ENCODE measurements at regions not wholly inside any gene's neighbourhood (a gene's known extent, or its start where the extent isn't known, plus 50 kb on each side); places are given as distances from the start of the nearest gene placed in this dataset.

DNA sequence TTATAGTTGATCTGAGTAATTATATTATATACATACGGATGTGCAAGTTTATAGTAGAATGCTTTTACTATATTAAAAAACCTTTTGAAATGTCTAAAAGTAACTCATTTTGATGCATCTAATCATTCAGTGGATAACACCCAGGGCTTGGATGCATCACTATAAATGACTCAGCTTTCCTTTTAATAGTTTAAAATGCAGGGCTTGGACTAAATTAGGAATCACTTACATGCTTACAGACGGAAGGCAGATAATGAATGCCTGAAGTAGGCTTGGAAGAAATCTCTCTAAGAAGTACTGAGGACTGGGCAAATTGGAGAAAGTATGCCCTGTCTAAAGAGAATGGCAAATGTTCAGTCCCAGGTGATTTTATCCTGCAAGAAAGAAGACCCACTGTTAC, 362.5 kb upstream of the CCNH start:
- Histone ChIP-seq H3K36me3 (ENCODE audit: insufficient read depth, low read length) (no peaks in the 10 kb centered on the region), H3K27me3 (ENCODE audit: insufficient read depth, low read length, poor library complexity, severe bottlenecking) (no peaks in the 10 kb centered on the region), H3K9me3 (ENCODE audit: low read length) (no peaks in the 10 kb centered on the region), H3K4me3 (ENCODE audit: low read length) (no peak overlapping the region), H3K27ac (ENCODE audit: low read depth, low read length) (no peak overlapping the region), H3K4me1 (ENCODE audit: insufficient read depth, low read length) (no peaks in the 10 kb centered on the region)
- peaks cover 6 to 36% of the 10 kb centered on the region in 2 donors for H3K27me3 Mint-ChIP-seq
- no peaks in the 10 kb centered on the region for H3K36me3 Mint-ChIP-seq
- H3K4me3 Mint-ChIP-seq = no peak overlapping the region
- H3K27ac Mint-ChIP-seq = no peak overlapping the region
- ChIA-PET CTCF (interaction anchor here (3.6 kb wide), 1 partner anchor 916 kb away, joined by 9 read pairs; no protein-coding TSS in a partner anchor), POLR2A (no interaction called here)
- H3K9me3 Mint-ChIP-seq = no peaks in the 10 kb centered on the region
- no peak for DNase-seq
- H3K4me1 Mint-ChIP-seq = no peaks in the 10 kb centered on the region

DNA sequence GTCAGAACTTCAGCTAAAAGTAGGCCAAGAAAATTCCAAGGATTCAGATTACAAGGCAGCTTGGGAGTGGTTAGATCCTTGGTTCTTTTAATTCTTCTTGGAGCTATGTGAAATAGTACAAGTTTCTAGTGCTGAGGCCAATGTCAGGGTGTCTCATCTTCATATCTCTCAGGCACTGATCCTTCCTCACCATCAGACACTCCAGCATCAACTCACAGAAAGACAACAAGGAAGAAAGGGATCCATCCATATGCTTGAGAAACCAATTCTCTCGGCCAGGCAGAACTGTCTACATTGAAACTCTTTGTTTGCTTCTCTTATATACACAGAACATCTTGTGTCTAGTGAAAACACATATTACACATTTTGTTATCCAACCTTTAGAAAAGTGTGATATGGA, 362.1 kb upstream of the CCNH start:
- no peak overlapping the region for H3K27ac Mint-ChIP-seq
- H3K4me3 Mint-ChIP-seq = no peak overlapping the region
- H3K9me3 Mint-ChIP-seq = no peaks in the 10 kb centered on the region
- no peaks in the 10 kb centered on the region for H3K9me3 ChIP-seq (ENCODE audit: low read length)
- ChIA-PET POLR2A (no interaction called here), CTCF (interaction anchor here (3.6 kb wide), 1 partner anchor 916 kb away, joined by 9 read pairs; no protein-coding TSS in a partner anchor)
- no peak overlapping the region for H3K27ac ChIP-seq (ENCODE audit: low read depth, low read length)
- no peaks in the 10 kb centered on the region for H3K27me3 ChIP-seq (ENCODE audit: insufficient read depth, low read length, poor library complexity, severe bottlenecking)
- no peaks in the 10 kb centered on the region for H3K36me3 ChIP-seq (ENCODE audit: insufficient read depth, low read length)
- H3K4me3 ChIP-seq (ENCODE audit: low read length) = no peak overlapping the region
- no peaks in the 10 kb centered on the region for H3K4me1 ChIP-seq (ENCODE audit: insufficient read depth, low read length)
- DNase-seq = no peak
- no peaks in the 10 kb centered on the region for H3K4me1 Mint-ChIP-seq
- H3K36me3 Mint-ChIP-seq = no peaks in the 10 kb centered on the region
- H3K27me3 Mint-ChIP-seq = peaks cover 6 to 39% of the 10 kb centered on the region in 2 donors

DNA sequence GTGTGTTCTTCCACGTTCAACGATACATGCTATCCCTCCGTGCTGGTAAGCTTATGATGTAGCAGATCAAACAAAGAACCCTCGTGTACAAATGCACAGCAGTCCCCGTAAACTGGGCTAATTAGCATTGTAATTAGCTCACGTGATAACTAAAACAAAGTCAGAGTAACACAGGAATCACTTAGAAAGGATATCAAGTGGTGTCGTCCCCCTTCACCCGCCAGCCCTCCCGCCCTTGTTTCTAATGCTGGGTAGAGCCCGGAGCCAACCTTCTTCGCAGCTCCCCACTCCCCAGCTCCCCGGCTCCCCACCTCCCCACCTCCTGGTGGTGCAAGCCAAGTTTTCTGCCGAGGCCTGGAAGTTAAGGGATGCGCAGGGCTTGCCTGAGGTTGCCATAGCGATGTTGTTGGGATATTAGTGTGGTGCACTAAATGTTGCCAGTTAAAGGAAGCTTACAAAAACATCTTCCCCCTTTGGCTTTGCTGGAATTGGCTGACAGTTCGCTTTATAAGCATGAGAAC, 357.9 kb upstream of the CCNH start:
- no peaks in the 10 kb centered on the region for H3K4me1 ChIP-seq (ENCODE audit: insufficient read depth, low read length)
- ChIA-PET POLR2A (no interaction called here), CTCF (interaction anchor here (0.7 to 1.7 kb wide), 2 partner anchors 10 to 920 kb away, joined by 3 to 5 read pairs; no protein-coding TSS in a partner anchor)
- H3K27me3 ChIP-seq (ENCODE audit: insufficient read depth, low read length, poor library complexity, severe bottlenecking) = no peaks in the 10 kb centered on the region
- no peak overlapping the region for H3K4me3 Mint-ChIP-seq
- peaks cover 0 to 1% (median 0%) of the 10 kb centered on the region in 5 donors for H3K9me3 Mint-ChIP-seq
- no peak overlapping the region for H3K4me3 ChIP-seq (ENCODE audit: low read length)
- H3K27ac Mint-ChIP-seq = no peak overlapping the region
- H3K4me1 Mint-ChIP-seq = no peaks in the 10 kb centered on the region
- no peak for DNase-seq
- H3K27ac ChIP-seq (ENCODE audit: low read depth, low read length) = no peak overlapping the region
- H3K36me3 Mint-ChIP-seq = no peaks in the 10 kb centered on the region
- H3K36me3 ChIP-seq (ENCODE audit: insufficient read depth, low read length) = no peaks in the 10 kb centered on the region
- H3K9me3 ChIP-seq (ENCODE audit: low read length) = no peaks in the 10 kb centered on the region
- H3K27me3 Mint-ChIP-seq = peaks cover 8 to 37% of the 10 kb centered on the region in 2 donors

DNA sequence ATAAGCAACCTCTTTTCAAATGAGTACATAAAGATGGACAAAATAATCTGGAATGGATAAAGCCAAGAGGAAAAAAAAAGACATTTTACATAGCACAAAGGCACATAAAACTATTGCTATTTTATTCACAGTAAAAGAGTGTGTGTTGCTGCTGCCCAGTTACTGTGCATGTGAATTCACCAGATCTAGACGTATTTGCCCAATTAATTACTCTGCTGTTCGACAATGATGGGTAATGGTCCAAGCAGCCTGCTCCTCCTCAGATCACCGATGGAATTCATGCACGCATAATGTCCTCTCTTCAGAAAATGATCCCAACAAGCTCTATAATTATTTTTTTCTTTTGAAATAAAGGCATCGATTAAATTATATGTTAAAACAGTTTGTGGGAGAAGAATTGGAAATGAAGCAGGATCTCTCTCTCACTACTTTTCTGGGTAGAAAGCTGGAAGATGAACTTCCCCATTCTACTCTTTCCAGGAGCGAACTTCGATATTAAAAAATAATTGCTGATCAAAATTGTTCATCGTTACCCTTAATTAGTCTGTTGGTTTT, 357.4 kb upstream of the CCNH start:
- peaks cover 0 to 1% (median 0%) of the 10 kb centered on the region in 5 donors for H3K9me3 Mint-ChIP-seq
- POLR2A ChIA-PET = no interaction called here
- Histone ChIP-seq H3K9me3 (ENCODE audit: low read length) (no peaks in the 10 kb centered on the region), H3K4me1 (ENCODE audit: insufficient read depth, low read length) (no peaks in the 10 kb centered on the region), H3K36me3 (ENCODE audit: insufficient read depth, low read length) (no peaks in the 10 kb centered on the region), H3K4me3 (ENCODE audit: low read length) (no peak overlapping the region), H3K27me3 (ENCODE audit: insufficient read depth, low read length, poor library complexity, severe bottlenecking) (no peaks in the 10 kb centered on the region), H3K27ac (ENCODE audit: low read depth, low read length) (no peak overlapping the region)
- H3K4me3 Mint-ChIP-seq = no peak overlapping the region
- no peak overlapping the region for H3K27ac Mint-ChIP-seq
- H3K36me3 Mint-ChIP-seq = no peaks in the 10 kb centered on the region
- peaks cover 8 to 34% of the 10 kb centered on the region in 2 donors for H3K27me3 Mint-ChIP-seq
- CTCF ChIA-PET = interaction anchor here (1.7 kb wide), 1 partner anchor 11 kb away, joined by 5 read pairs; no protein-coding TSS in a partner anchor
- no peaks in the 10 kb centered on the region for H3K4me1 Mint-ChIP-seq
- DNase-seq = no peak

DNA sequence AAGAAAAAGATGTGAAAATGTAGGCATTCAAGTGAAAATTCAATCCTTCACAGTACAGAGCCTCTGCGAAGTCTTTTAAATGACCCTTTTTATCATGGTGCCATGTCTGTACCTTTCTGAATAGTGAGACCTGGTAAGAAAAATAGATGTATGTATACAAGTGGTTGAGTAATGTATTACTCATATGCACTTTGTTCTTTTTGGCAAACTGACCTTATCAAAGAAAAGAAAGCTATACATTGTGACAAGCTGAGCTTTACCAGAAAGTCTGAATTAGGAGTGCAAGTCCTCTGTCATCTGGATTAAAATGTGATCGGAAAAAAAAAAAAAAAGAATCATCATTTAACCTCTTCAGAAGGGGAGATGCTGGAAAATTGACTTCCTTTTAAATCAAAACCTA, 356.4 kb upstream of the CCNH start:
- Histone ChIP-seq H3K4me1 (ENCODE audit: insufficient read depth, low read length) (no peaks in the 10 kb centered on the region), H3K27ac (ENCODE audit: low read depth, low read length) (no peak overlapping the region), H3K27me3 (ENCODE audit: insufficient read depth, low read length, poor library complexity, severe bottlenecking) (no peaks in the 10 kb centered on the region), H3K4me3 (ENCODE audit: low read length) (no peak overlapping the region), H3K9me3 (ENCODE audit: low read length) (no peaks in the 10 kb centered on the region), H3K36me3 (ENCODE audit: insufficient read depth, low read length) (no peaks in the 10 kb centered on the region)
- H3K27ac Mint-ChIP-seq = no peak overlapping the region
- H3K36me3 Mint-ChIP-seq = no peaks in the 10 kb centered on the region
- no peaks in the 10 kb centered on the region for H3K4me1 Mint-ChIP-seq
- DNase-seq = no peak
- peaks cover 6 to 28% of the 10 kb centered on the region in 2 donors for H3K27me3 Mint-ChIP-seq
- ChIA-PET POLR2A (no interaction called here), CTCF (interaction anchor here (1.0 kb wide), 1 partner anchor 12 kb away, joined by 7 read pairs; no protein-coding TSS in a partner anchor)
- H3K4me3 Mint-ChIP-seq = no peak overlapping the region
- peaks cover 0 to 1% (median 0%) of the 10 kb centered on the region in 5 donors for H3K9me3 Mint-ChIP-seq

DNA sequence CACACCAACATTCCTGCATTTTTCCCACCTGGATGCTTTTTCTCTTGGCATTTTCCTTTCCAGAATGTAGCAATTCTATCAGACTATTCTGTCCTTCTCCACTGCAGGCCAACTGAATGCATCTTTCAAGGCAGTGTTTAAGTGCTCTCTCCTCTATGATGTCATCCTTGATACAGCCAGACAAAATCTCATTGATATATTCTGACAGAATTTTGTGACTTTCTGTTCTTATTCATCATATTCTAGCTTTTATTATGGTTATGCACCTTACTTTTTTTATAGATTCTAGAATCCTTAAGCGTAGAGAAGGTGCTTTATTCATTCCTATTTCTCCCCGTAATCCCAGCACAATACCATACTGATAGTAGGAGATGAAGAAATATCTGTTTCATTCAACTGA, 355.5 kb upstream of the CCNH start:
- H3K4me1 ChIP-seq (ENCODE audit: insufficient read depth, low read length) = no peaks in the 10 kb centered on the region
- H3K27ac ChIP-seq (ENCODE audit: low read depth, low read length) = no peak overlapping the region
- Mint-ChIP-seq H3K4me1 (no peaks in the 10 kb centered on the region), H3K36me3 (no peaks in the 10 kb centered on the region), H3K4me3 (no peak overlapping the region), H3K9me3 (peaks cover 0 to 1% (median 0%) of the 10 kb centered on the region in 5 donors), H3K27ac (no peak overlapping the region), H3K27me3 (peaks cover 7 to 22% of the 10 kb centered on the region in 2 donors)
- DNase-seq = no peak
- ChIA-PET CTCF (no interaction called here), POLR2A (no interaction called here)
- no peaks in the 10 kb centered on the region for H3K36me3 ChIP-seq (ENCODE audit: insufficient read depth, low read length)
- H3K9me3 ChIP-seq (ENCODE audit: low read length) = no peaks in the 10 kb centered on the region
- no peak overlapping the region for H3K4me3 ChIP-seq (ENCODE audit: low read length)
- H3K27me3 ChIP-seq (ENCODE audit: insufficient read depth, low read length, poor library complexity, severe bottlenecking) = no peaks in the 10 kb centered on the region

DNA sequence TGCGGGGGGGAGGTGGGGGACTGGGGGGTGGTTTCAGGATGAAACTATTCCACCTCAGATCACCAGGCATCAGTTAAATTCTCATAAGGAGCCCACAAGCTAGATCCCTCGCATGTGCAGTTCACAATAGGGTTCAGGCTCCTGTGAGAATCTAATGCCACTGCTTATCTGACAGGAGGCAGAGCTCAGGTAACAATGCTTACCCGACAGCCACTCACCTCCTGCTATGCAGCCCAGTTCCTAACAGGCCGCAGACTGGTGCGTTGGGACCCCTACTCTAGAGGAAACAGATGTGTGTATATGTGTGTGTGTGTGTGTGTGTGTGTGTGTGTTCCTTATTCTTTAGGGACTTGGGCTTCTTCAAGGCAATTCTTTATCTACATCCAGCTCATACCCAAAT, 352.3 kb upstream of the CCNH start:
- Histone ChIP-seq H3K27ac (ENCODE audit: low read depth, low read length) (no peak overlapping the region), H3K27me3 (ENCODE audit: insufficient read depth, low read length, poor library complexity, severe bottlenecking) (no peaks in the 10 kb centered on the region), H3K36me3 (ENCODE audit: insufficient read depth, low read length) (no peaks in the 10 kb centered on the region), H3K9me3 (ENCODE audit: low read length) (no peaks in the 10 kb centered on the region), H3K4me3 (ENCODE audit: low read length) (no peak overlapping the region), H3K4me1 (ENCODE audit: insufficient read depth, low read length) (no peaks in the 10 kb centered on the region)
- no peaks in the 10 kb centered on the region for H3K4me1 Mint-ChIP-seq
- H3K27ac Mint-ChIP-seq = no peak overlapping the region
- H3K4me3 Mint-ChIP-seq = no peak overlapping the region
- H3K27me3 Mint-ChIP-seq = peaks cover 4 to 14% of the 10 kb centered on the region in 2 donors
- H3K36me3 Mint-ChIP-seq = no peaks in the 10 kb centered on the region
- H3K9me3 Mint-ChIP-seq = peaks cover 0 to 1% (median 0%) of the 10 kb centered on the region in 5 donors
- no peak for DNase-seq
- CTCF ChIA-PET = no interaction called here
- POLR2A ChIA-PET = no interaction called here

DNA sequence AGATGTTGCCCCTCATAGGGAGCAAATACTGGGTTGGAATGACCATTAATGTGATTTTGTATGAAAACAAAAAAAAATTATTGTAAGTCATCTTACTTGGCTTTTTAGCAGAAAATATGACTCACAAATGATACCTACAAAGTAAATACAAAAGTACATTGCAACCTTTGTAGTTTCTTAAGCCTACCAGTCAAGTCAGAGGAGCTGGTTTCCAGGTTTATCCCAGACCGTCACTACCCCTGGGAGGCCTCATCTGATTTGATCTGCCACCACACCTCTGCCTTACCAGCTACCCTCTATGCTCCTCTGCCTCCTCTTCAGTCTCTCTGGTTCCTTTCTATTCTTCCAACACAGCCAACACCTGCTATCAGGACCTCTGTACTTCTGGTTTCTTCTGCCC, 349.9 kb upstream of the CCNH start:
- Histone ChIP-seq H3K9me3 (ENCODE audit: low read length) (no peaks in the 10 kb centered on the region), H3K4me3 (ENCODE audit: low read length) (no peak overlapping the region), H3K27me3 (ENCODE audit: insufficient read depth, low read length, poor library complexity, severe bottlenecking) (no peaks in the 10 kb centered on the region), H3K36me3 (ENCODE audit: insufficient read depth, low read length) (no peaks in the 10 kb centered on the region), H3K4me1 (ENCODE audit: insufficient read depth, low read length) (no peaks in the 10 kb centered on the region), H3K27ac (ENCODE audit: low read depth, low read length) (no peak overlapping the region)
- Mint-ChIP-seq H3K36me3 (no peaks in the 10 kb centered on the region), H3K9me3 (peaks cover 0 to 1% (median 0%) of the 10 kb centered on the region in 5 donors), H3K4me1 (no peaks in the 10 kb centered on the region), H3K27me3 (peaks cover 2 to 6% of the 10 kb centered on the region in 2 donors), H3K4me3 (no peak overlapping the region), H3K27ac (no peak overlapping the region)
- CTCF ChIA-PET = no interaction called here
- POLR2A ChIA-PET = no interaction called here
- no peak for DNase-seq
